Dermis microvascular lymphatic vessel endothelial cell (primary cell): ENCODE measurements at regions not wholly inside any gene's neighbourhood (a gene's known extent, or its start where the extent isn't known, plus 50 kb on each side); places are given as distances from the start of the nearest gene placed in this dataset.

Source experiments
- DNase-seq, 2 donors: peaks; one replicate each; pipeline versions ENCODE4 v3.0.0 to v3.0.0-alpha.2; 2010; ENCODE audit warnings: low read depth in 2 of 2

- DNase-seq, result no peak
Measured at GRCh38 chr11:80009081-80009480, 568.3 kb upstream of the TENM4 start.

- no peak for DNase-seq
Measured at GRCh38 chr11:80007616-80008015, 566.8 kb upstream of the TENM4 start.

- no peak for DNase-seq
Measured at GRCh38 chr11:79990141-79990540, 549.3 kb upstream of the TENM4 start.

- no peak for DNase-seq
Measured at GRCh38 chr11:79982185-79982584, 541.4 kb upstream of the TENM4 start.

- no peak for DNase-seq
Measured at GRCh38 chr11:79980916-79981315, 540.1 kb upstream of the TENM4 start.

GRCh38 chr11:79973721-79974617, 533.1 kb upstream of the TENM4 start:
- no peak for DNase-seq

GRCh38 chr11:79971255-79971654, 530.4 kb upstream of the TENM4 start:
- no peak for DNase-seq

GRCh38 chr11:79966592-79966991, 525.8 kb upstream of the TENM4 start:
- DNase-seq, result no peak

- no peak for DNase-seq
Measured at GRCh38 chr11:79963856-79964645, 523.2 kb upstream of the TENM4 start.

- DNase-seq, result no peak
Measured at GRCh38 chr11:79960461-79960860, 519.6 kb upstream of the TENM4 start.

- DNase-seq, result no peak
Measured at GRCh38 chr11:79959318-79959717, 518.5 kb upstream of the TENM4 start.

GRCh38 chr11:79957702-79958101, 516.9 kb upstream of the TENM4 start:
- DNase-seq, result no peak

GRCh38 chr11:79956061-79956460, 515.2 kb upstream of the TENM4 start:
- no peak for DNase-seq

GRCh38 chr11:79953629-79954028, 512.8 kb upstream of the TENM4 start:
- DNase-seq, result no peak

GRCh38 chr11:79950741-79951140, 509.9 kb upstream of the TENM4 start:
- no peak for DNase-seq

- DNase-seq, result no peak
Measured at GRCh38 chr11:79950172-79950571, 509.3 kb upstream of the TENM4 start.

- no peak for DNase-seq
Measured at GRCh38 chr11:79949574-79949973, 508.7 kb upstream of the TENM4 start.

- DNase-seq, result no peak
Measured at GRCh38 chr11:79942646-79943045, 501.8 kb upstream of the TENM4 start.

GRCh38 chr11:79942090-79942489, 501.3 kb upstream of the TENM4 start:
- DNase-seq, result no peak

GRCh38 chr11:79940974-79941735, 500.3 kb upstream of the TENM4 start:
- DNase-seq, result no peak

- no peak for DNase-seq
Measured at GRCh38 chr11:79940165-79940564, 499.3 kb upstream of the TENM4 start.

GRCh38 chr11:79939111-79939510, 498.3 kb upstream of the TENM4 start:
- no peak for DNase-seq
